ENCODE measurements at regions not wholly inside any gene's neighbourhood (a gene's known extent, or its start where the extent isn't known, plus 50 kb on each side); places are given as distances from the start of the nearest gene placed in this dataset.

GRCh38 chr3:105923140-105923539 lies 54.3 kb upstream of the CBLB start:
- DNase-seq, result no peak

- DNase-seq, result no peak
Measured at GRCh38 chr3:105927741-105928140, 58.9 kb upstream of the CBLB start.

DNA sequence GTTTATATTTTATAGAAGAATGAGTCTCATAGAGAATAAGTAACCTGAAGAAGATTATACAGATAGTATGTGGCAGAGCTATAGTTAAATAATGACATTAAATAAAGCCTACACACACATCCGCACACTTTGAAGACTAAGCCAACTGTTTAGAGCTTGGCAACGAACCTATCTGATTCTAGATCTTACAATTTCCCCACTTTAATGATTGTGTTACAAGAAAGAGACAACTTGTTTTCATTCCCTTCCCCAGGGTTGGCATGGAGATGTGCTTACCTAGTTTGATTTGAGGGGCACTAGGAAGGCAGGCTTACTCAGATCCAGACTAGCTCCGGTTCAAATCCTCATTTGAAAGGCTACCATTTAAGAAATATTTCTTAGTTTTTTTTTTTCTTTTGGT lies 61.9 kb upstream of the CBLB start:
- no peak for DNase-seq

GRCh38 chr3:105931500-105931899 lies 62.7 kb upstream of the CBLB start:
- DNase-seq, result no peak

DNA sequence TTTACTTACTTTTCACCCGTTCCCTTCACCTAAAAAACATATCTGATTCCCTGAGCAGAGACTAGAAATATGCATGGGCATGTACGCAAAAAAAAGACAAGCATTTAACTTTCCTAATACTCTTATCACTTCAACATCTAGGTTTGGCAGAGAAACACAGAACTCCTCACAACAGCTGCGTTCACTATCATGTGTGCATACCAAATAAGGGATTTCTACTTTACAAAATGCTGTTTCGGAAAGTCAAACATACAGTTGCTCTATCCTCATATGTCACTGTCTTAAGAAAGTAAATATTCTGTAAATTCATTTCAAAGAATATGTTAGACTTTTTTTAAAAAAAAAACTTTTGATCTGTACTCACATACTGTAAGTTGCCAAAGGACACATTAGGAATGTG lies 65.1 kb upstream of the CBLB start:
- no peak for DNase-seq

DNA sequence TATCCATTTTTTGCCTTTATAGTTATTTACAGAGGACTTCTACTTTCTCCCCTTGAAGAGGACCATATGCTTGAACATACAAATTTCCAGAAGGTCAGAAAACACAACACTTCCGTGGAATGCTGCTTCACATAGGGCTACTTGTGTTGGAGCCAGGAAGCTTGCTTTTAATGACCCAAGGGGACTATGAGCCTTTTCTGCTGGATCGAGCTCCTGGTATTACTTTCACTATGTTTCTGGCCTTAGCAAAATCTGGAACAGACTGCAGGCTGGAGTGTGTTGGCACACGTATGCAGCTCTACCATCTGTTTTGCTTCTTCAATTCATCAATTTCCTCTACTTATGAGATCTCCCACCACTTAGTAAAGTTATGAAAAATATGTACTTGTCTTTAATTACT lies 69.3 kb upstream of the CBLB start:
- DNase-seq, result no peak

GRCh38 chr3:105938806-105939205 lies 70.0 kb upstream of the CBLB start:
- no peak for DNase-seq

DNA sequence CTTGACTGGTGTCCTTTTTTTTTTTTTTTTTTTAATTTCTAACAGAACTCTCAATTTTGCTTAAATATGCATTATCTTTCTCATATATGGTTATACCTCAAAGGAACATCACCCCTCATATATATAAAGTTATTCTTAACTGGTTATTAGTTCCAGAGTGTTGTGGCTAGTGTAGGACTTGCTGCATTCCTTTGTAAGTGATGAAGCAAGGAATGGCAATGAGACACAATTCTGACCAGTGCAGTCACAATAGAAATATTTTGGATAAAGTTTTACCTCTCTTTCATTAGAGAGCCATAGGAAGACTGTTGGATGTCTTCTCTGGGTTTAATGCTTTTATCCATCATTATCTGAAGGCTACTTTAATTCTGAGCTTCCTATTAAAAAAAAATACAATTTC lies 75.5 kb upstream of the CBLB start:
- DNase-seq, result no peak

DNA sequence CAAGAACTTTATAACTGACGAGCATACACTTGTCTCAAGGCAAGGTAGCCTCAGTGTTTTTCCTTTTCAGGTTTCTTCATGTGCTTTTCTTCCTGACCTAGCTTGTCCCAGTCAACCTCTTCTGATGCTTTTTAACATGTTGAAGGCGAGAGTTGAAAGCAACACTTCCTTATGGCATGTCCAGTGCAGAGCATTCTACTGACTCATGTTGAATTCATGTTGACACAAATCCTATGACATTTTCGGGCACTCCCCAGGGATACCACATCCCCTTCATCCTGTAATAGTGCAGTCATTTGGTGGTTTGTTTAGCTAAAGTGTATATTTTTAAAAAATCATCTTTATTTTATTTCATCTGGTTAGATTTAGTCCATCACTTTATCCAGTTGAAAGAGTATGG lies 75.9 kb upstream of the CBLB start:
- DNase-seq, result no peak

DNA sequence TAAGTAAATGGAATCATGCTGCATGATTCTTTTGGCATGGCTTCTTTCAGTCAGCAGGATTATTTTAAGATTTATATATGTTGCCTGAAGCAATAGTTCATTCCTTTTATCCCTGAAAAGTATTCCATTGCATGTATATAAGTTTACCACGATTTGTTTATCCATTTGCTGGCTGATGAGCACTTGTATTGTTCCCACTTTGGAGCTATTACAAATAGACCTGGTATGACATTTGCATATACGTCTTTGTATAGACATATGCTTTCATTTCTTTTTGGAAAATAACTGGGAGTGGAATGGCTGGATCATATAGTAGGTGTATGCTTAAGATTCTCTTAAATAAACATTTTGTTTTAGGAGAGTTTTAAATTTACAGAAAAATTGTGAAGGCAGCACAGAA lies 79.3 kb upstream of the CBLB start:
- peak in 1 of 2 experiments; percentile 7 for DNase-seq

DNA sequence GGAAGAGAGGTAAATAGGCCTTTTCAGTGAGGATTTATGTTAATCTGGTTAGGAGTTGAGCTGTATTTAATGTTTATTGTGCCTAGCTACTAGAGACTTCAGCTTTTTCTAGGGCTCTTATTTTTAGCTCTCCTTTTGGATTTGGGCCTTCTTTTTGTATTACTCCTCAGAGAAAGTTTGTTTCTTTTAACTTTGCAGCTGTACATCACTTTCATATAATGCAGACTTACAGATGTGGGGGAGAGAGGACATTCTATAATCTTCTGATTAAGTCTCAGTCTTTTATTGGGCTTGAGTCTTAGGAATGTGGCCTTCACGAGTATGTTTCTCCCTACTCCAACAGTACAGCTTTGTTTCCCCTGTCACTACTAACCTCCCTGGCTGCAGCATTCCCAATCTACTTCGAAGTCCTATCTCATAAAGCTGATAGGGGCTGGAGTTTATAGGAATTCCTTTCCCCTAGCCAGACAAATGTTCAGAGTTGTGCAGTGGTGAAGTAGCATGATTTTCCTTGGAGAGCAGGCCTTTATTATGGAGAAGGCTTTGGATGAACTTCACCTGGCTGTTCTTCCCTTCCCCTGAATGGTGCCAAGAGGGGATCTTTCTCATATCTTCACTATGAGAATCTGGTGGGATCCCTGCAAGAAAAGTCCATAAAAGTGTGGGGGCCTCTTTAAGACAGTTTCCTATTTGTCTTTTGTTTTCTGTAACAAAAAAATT lies 82.2 kb upstream of the CBLB start:
- DNase-seq, result no peak

GRCh38 chr3:105953831-105954230 lies 85.0 kb upstream of the CBLB start:
- no peak for DNase-seq

DNA sequence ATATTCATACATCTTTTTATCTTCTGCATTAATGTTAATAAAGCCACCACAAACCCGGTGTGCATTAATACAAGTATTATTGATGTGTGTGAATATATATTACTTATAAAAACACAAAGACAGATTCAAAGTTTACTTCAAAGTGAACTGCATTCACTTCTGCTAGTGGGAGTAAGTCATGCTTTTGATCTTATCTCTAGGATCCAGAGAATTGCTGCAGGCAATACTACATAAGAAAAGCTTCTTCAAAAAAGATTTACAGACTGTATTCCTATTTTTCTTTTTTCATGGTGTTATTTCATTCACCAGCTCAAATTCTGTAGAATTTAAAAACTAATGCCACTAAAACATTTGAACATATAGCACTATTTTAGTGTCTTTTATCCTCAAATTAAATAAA lies 87.5 kb upstream of the CBLB start:
- no peak for DNase-seq

DNA sequence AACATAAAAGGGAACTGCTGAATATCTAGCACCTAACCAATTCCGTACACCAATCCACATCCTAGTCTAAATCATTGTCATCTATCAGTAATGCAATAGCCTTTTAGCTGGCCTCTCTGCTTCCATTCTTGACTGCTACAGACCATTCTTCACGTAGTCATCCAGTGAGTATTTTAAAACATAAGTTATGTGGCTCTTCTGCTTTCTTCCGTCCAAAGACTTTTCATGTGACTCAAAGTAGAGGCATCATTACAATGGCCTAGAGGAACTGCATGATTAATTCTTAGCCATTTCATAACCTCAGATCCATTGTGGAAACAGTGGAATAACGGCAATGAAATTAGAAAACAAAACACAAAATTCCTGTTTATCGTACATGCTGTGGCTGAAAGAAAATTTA lies 88.9 kb upstream of the CBLB start:
- DNase-seq, result no peak

- no peak for DNase-seq
Measured at GRCh38 chr3:105958237-105959000, 89.6 kb upstream of the CBLB start.

GRCh38 chr3:105959851-105960250 lies 91.0 kb upstream of the CBLB start:
- no peak for DNase-seq

GRCh38 chr3:105960381-105960780 lies 91.6 kb upstream of the CBLB start:
- DNase-seq, result no peak

GRCh38 chr3:105963161-105963560 lies 94.3 kb upstream of the CBLB start:
- DNase-seq, result no peak

DNA sequence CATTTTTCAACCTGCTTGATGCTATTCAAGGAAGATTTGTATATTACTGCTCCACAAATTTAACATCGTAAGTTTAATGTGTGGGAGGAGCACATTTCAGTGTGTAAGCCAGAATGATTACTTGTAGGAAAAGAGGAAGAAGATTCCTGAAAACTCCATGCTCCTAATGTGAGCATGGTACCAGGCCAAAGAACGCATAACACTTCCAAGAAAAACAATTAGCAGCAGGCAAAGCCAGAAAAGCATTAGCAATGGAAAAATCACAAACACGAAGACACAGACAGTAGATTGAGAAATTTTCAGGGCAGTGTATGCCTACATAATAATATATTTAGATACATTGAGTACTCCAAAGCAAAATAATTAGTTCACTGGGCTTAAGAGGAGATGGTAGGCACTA lies 96.6 kb upstream of the CBLB start:
- no peak for DNase-seq

GRCh38 chr3:105967117-105967516 lies 98.3 kb upstream of the CBLB start:
- DNase-seq, result no peak

DNA sequence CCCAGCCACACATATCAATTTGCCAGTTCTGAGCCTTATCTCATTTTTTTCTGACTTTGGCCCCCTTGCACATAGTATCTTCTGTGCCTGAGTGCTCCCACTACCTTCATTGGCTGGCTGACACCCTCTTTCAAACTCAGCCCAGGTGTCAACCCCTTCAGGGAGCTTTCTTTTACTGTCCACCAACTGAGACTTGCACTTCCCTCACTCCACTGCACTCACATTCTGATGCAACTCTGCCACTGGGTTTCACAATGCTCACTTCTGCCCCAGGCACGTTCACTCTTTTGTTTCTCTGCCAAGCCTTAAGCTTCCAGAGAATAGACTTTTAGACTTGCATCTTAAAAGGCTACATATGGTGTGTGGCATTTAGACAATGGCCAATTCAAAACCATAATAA lies 101.5 kb upstream of the CBLB start:
- DNase-seq, result no peak

- no peak for DNase-seq
Measured at GRCh38 chr3:105972069-105972468, 103.3 kb upstream of the CBLB start.

- DNase-seq, result no peak
Measured at GRCh38 chr3:105974381-105974780, 105.6 kb upstream of the CBLB start.

DNA sequence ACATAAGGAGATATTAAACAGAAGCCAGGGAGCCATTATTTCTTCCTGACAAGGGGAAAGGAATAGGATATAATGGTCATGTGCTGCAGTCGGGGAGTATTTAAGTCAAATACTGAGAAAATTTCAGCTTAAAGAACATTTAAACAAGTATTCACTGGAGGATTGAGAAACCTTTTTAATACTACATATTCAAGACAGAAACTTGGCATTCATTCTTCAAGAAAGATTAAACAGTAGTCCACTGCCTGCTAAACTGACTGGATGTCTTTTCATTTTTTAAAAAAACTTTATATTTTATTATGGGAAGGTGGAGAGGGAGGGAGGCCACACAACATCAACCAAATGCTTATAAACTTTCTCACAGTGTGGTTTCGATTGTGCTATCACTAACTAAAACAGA lies 107.4 kb upstream of the CBLB start:
- DNase-seq, result no peak

- no peak for DNase-seq
Measured at GRCh38 chr3:105979961-105980360, 111.1 kb upstream of the CBLB start.
